ENCODE measurements at regions not wholly inside any gene's neighbourhood (a gene's known extent, or its start where the extent isn't known, plus 50 kb on each side); places are given as distances from the start of the nearest gene placed in this dataset.

DNA sequence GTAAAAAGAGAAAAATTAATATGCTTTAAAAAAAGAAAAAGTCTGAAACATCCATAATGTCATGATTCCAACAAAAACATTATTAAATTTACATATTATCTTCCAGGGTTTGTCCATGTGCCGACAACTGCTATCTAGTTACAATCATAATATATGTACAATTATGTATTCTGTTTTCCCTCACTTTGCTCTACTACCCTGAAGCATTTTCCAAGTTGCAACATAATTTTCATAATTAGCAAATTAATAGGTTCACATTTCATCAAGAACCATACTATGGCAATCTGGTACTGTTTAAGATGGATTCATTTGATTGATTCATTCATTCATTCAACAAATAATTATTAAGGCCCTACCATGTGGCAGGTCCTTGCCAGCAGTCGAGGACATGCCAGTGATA, 128.9 kb upstream of the LEF1 start:
- H3K36me3 Mint-ChIP-seq (ENCODE audit: low read depth), result peaks cover 3% of the 10 kb centered on the region
- no peak for DNase-seq (ENCODE audit: low spot score)
- H3K27me3 Mint-ChIP-seq (ENCODE audit: low read depth), result peaks cover 19% of the 10 kb centered on the region
- H3K9me3 Mint-ChIP-seq, result peaks cover 10% of the 10 kb centered on the region
- peaks cover 15% of the 10 kb centered on the region for H3K4me1 Mint-ChIP-seq (ENCODE audit: low read depth)
- H3K4me3 Mint-ChIP-seq, result no peak overlapping the region
- H3K27ac Mint-ChIP-seq, result no peak overlapping the region

DNA sequence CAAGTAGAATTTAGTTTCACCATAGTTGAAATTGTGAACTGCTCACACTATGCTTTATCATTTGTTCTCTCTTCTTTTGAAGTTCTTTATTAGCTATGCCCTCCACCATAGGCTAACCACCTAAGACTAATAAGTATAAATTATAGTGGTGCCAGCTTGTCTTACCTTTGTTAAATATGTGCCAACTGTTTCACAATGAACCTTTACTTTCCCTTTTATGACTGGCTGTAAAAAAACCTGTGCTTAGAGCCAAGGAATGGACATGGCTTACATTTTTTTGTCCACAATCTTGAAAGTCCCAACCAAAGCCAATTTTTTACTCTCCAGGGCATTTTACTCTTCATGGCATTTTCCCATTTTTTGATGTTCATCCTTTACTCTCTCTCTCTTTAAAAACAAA, 123.5 kb upstream of the LEF1 start:
- peaks cover 7% of the 10 kb centered on the region for H3K4me1 Mint-ChIP-seq (ENCODE audit: low read depth)
- H3K4me3 Mint-ChIP-seq, result no peak overlapping the region
- H3K27me3 Mint-ChIP-seq (ENCODE audit: low read depth), result peaks cover 18% of the 10 kb centered on the region
- no peaks in the 10 kb centered on the region for H3K36me3 Mint-ChIP-seq (ENCODE audit: low read depth)
- no peak for DNase-seq (ENCODE audit: low spot score)
- no peaks in the 10 kb centered on the region for H3K9me3 Mint-ChIP-seq
- H3K27ac Mint-ChIP-seq, result no peak overlapping the region

DNA sequence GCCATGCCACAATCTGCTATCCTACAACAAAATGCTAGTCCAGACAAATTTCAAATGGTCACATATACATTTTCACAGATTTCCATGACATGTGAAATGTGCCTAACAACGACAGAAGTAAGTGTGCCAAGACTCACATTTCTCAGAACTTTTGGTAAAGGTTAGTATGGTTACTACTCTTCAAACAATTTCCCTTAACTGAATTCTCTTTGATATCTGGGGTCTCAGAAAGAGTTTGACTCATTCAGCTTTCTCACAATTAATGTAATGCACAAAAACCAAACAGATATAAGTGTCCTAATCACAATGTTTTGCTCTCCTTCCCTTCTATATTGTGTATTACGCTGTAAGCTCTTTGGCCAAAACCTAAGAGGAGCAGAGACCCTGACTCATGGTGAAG, 122.4 kb upstream of the LEF1 start:
- H3K36me3 Mint-ChIP-seq (ENCODE audit: low read depth), result no peaks in the 10 kb centered on the region
- no peak for DNase-seq (ENCODE audit: low spot score)
- H3K4me1 Mint-ChIP-seq (ENCODE audit: low read depth), result peaks cover 7% of the 10 kb centered on the region
- no peaks in the 10 kb centered on the region for H3K9me3 Mint-ChIP-seq
- H3K4me3 Mint-ChIP-seq, result no peak overlapping the region
- peaks cover 13% of the 10 kb centered on the region for H3K27me3 Mint-ChIP-seq (ENCODE audit: low read depth)
- no peak overlapping the region for H3K27ac Mint-ChIP-seq

DNA sequence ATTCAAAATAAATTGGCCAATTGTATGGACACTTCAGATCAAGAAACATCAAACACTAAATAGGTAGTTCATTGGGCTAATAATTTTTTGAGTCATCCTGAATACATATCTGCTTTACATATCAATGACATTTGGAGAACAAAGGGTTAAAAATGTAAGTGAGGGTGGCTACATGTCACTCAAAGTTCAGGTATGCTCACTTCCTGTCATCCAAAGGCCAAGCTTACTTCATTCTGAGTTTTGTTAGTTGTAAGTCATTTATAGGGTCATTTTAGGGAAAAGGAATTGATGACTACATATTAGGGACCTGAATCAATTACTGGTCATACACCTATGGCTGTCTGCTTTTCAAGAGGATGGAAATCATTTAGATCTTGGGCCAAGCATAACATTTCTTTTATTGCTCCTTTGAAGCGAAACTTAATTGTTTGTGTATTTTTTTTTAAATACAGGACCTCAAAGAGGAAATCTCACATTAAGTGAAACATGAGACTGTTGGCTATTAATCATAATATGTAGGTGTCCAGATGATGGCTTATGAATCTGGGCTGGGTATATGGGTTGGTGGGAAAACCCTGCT, 119.2 kb upstream of the LEF1 start:
- Mint-ChIP-seq H3K27ac (no peak overlapping the region), H3K9me3 (no peaks in the 10 kb centered on the region), H3K4me3 (no peak overlapping the region), H3K4me1 (ENCODE audit: low read depth) (peaks cover 7% of the 10 kb centered on the region), H3K27me3 (ENCODE audit: low read depth) (peaks cover 5% of the 10 kb centered on the region), H3K36me3 (ENCODE audit: low read depth) (no peaks in the 10 kb centered on the region)
- no peak for DNase-seq (ENCODE audit: low spot score)

DNA sequence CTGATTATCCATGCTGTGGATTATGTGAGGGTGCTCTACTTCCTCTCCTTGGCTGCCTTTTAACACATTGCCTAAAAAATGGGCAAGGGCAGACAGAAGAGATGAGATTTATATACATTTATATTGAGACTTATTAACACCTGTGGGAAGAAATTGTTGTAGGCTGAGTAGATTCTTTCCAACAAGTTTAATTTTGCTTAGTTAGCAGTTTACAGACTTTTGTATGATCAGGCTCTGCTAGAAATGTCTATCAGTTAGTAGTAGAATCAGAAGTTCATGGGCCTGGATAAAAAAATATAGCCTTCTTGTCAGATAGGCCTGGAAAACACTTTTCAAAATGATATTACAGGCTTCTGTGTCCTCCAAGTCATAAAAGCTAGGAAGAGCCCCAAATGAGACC, 111.3 kb upstream of the LEF1 start:
- H3K27ac Mint-ChIP-seq, result no peak overlapping the region
- H3K36me3 Mint-ChIP-seq (ENCODE audit: low read depth), result no peaks in the 10 kb centered on the region
- H3K9me3 Mint-ChIP-seq, result peaks cover 5% of the 10 kb centered on the region
- H3K4me3 Mint-ChIP-seq, result no peak overlapping the region
- no peaks in the 10 kb centered on the region for H3K4me1 Mint-ChIP-seq (ENCODE audit: low read depth)
- DNase-seq (ENCODE audit: low spot score), result no peak
- H3K27me3 Mint-ChIP-seq (ENCODE audit: low read depth), result no peaks in the 10 kb centered on the region

DNA sequence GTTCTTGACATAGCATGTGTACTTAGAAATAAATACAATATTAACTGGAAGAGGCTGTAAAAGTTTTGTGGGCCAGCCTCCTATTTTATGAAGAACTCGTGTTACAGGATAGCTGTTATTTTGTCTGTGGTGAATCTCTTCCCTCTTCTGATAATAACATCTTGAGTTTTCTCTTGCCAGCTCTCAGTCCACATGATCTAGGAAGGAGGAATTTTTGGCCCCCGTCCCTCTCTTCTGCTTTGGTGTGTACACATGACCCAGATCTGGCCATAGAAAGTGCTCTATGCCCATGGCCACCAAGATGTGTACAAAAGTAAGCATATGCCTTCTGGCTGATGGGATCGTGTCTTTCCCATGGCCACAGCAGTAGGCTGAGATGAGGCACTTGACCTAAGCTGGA, 108.0 kb upstream of the LEF1 start:
- no peak overlapping the region for H3K4me3 Mint-ChIP-seq
- H3K4me1 Mint-ChIP-seq (ENCODE audit: low read depth), result peaks cover 2% of the 10 kb centered on the region
- H3K36me3 Mint-ChIP-seq (ENCODE audit: low read depth), result no peaks in the 10 kb centered on the region

DNA sequence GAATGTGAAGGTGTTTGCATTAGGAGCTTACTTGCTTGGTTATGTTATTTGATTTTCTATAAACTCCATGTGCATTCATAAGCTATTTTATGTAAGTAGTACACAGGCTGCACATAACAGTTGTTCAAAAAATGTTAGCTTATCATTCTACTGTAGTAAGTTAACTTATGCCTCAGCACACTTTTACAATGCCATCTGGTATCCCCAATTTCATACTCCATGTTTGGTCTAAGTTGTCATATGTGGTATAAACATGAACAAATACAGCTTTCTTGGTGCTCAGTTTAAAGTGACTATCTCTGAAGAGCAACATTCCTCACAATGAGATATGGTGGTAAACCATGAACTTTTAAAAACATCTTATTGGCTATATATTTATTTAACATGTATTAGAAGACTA, 104.3 kb upstream of the LEF1 start:
- H3K36me3 Mint-ChIP-seq (ENCODE audit: low read depth), result no peaks in the 10 kb centered on the region
- no peak overlapping the region for H3K4me3 Mint-ChIP-seq
- H3K27ac Mint-ChIP-seq, result no peak overlapping the region
- no peak for DNase-seq (ENCODE audit: low spot score)
- H3K27me3 Mint-ChIP-seq (ENCODE audit: low read depth), result no peaks in the 10 kb centered on the region
- H3K9me3 Mint-ChIP-seq, result no peaks in the 10 kb centered on the region
- peaks cover 4% of the 10 kb centered on the region for H3K4me1 Mint-ChIP-seq (ENCODE audit: low read depth)

More for the DNA sequence above, 108.0 kb upstream of the LEF1 start:
- Mint-ChIP-seq H3K9me3 (peaks cover 5% of the 10 kb centered on the region), H3K27ac (no peak overlapping the region), H3K27me3 (ENCODE audit: low read depth) (no peaks in the 10 kb centered on the region)
- no peak for DNase-seq (ENCODE audit: low spot score)

DNA sequence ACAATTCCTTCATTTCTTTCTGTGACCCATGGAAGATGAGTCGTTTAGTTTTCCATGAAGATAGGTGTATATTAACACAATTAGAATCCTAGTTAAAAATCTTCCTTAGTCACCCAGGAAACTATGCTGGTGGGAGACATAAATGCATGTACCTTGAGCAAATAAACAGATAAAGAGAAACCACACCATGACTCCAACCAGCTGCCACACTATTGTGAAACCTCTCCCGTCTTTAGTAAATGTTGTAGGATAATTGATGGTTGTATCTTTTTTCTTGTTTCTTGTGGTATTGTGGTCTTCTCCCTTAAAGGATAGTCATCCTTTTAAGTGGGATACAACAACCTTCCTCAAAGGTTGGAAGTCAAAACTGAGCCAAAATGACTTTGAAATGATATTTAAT, 103.8 kb upstream of the LEF1 start:
- no peak overlapping the region for H3K4me3 Mint-ChIP-seq
- no peaks in the 10 kb centered on the region for H3K27me3 Mint-ChIP-seq (ENCODE audit: low read depth)
- H3K36me3 Mint-ChIP-seq (ENCODE audit: low read depth), result no peaks in the 10 kb centered on the region
- DNase-seq (ENCODE audit: low spot score), result no peak
- no peak overlapping the region for H3K27ac Mint-ChIP-seq
- H3K9me3 Mint-ChIP-seq, result no peaks in the 10 kb centered on the region
- peaks cover 4% of the 10 kb centered on the region for H3K4me1 Mint-ChIP-seq (ENCODE audit: low read depth)

DNA sequence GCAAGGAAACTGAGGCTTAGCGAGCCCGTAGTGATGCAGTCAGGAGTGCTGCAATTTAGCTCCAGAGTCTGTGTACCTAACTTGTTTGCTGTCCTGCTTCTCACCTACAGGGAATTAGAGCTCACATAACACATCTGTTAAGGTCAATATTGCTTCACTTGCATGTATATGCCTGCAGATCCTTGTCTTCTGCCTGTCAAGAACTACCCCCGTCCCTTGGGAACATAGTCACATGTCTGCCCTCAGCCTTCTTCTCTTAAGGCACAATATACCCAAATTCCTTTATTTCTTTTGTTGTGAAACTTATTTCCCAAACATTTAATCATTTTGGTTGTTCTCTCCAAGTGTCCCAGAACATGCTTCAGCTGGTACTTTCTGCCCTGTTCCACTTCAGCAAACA, 103.3 kb upstream of the LEF1 start:
- no peaks in the 10 kb centered on the region for H3K9me3 Mint-ChIP-seq
- no peaks in the 10 kb centered on the region for H3K36me3 Mint-ChIP-seq (ENCODE audit: low read depth)
- no peak for DNase-seq (ENCODE audit: low spot score)
- H3K4me1 Mint-ChIP-seq (ENCODE audit: low read depth), result peaks cover 4% of the 10 kb centered on the region
- H3K27ac Mint-ChIP-seq, result no peak overlapping the region
- no peaks in the 10 kb centered on the region for H3K27me3 Mint-ChIP-seq (ENCODE audit: low read depth)
- no peak overlapping the region for H3K4me3 Mint-ChIP-seq

DNA sequence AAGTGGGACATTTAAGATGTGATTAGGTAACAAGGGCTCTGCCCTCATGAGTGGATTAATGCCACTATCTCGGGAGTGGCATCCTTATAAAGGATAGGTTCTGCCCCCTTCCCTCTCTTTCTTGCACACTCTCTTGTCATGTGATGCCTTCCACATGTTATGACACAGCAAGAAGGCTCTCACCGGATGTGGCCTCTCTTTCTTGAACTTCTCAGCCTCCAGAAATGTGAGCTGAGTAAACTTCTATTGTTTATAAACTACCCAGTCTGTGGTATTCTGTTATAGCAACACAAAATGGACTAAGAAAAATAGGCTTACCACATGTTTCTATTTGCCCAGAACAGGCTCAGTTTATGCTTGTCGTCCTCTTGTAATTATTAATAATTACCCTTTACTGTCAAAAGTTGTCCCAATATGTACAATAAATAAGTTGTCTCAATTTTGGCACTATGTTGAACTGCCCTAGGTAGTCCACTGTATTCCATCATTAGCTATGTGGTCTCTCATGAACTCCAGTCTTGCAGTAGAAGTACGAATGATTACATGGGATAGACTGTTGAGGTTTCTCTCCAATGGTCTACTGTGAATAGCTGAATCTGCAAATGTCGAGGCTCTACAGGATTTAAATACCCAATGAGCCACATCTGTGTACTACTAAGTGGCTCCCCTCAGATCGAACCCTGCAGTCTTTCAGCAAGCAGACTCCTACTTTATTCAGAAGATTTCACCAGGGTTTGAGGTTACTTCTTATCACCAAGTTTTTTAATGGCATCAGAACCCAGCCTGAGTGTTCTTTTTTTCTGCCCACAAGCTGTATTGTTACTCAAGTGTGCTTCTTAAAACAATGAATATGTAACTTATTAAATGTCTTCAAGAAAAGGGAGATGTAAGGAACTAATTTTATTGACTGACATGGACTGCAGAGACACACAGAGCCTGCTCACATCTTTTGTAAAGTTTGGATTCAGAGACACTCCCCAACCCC, 102.0 kb upstream of the LEF1 start:
- Mint-ChIP-seq H3K36me3 (ENCODE audit: low read depth) (no peaks in the 10 kb centered on the region), H3K27me3 (ENCODE audit: low read depth) (no peaks in the 10 kb centered on the region)

DNA sequence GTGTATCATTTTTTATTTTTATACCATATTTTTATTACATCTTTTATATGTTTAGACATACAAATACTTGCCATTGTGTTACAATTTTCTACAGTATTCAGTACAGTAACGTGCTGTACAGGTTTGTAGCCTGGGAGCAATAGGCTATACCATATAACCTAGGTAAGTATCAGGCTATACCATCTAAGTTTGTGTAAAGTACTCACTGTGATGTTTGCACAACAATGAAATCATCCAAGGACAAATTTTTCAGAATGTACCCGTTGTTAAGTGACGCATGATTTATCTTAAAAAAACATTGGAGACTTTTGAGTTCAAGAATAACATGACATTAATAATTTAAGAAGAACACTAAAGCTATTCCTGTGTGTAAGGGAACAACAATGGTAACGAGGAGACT, 96.0 kb upstream of the LEF1 start:
- Mint-ChIP-seq H3K27me3 (ENCODE audit: low read depth) (peaks cover 3% of the 10 kb centered on the region), H3K4me1 (ENCODE audit: low read depth) (no peaks in the 10 kb centered on the region), H3K27ac (no peak overlapping the region), H3K9me3 (no peaks in the 10 kb centered on the region), H3K36me3 (ENCODE audit: low read depth) (no peaks in the 10 kb centered on the region), H3K4me3 (no peak overlapping the region)
- DNase-seq (ENCODE audit: low spot score), result no peak

More for the DNA sequence above, 102.0 kb upstream of the LEF1 start:
- Mint-ChIP-seq H3K27ac (no peak overlapping the region), H3K4me1 (ENCODE audit: low read depth) (peaks cover 4% of the 10 kb centered on the region), H3K4me3 (no peak overlapping the region), H3K9me3 (no peaks in the 10 kb centered on the region)
- no peak for DNase-seq (ENCODE audit: low spot score)

DNA sequence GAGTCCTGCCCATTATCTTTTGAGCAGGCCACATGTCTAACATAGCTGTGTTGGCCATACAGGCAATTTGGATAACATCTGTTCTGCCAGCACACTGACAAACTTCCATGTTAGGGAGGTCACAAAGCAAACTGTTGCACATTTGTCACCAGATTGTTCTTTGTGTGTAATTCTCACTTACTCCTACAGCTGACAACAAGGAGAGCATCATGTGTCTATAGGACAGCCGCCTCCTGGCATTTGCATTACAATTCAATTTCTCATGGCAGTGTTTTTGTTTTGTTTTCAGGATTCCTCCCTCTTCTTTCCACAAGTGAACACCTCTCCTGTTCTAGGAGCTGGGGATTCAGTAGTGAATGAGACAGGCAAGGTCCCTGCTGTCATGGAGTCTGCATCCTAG, 94.3 kb upstream of the LEF1 start:
- peaks cover 3% of the 10 kb centered on the region for H3K27me3 Mint-ChIP-seq (ENCODE audit: low read depth)
- H3K4me1 Mint-ChIP-seq (ENCODE audit: low read depth), result no peaks in the 10 kb centered on the region
- no peak overlapping the region for H3K27ac Mint-ChIP-seq
- DNase-seq (ENCODE audit: low spot score), result no peak
- H3K4me3 Mint-ChIP-seq, result no peak overlapping the region
- no peaks in the 10 kb centered on the region for H3K36me3 Mint-ChIP-seq (ENCODE audit: low read depth)
- no peaks in the 10 kb centered on the region for H3K9me3 Mint-ChIP-seq

DNA sequence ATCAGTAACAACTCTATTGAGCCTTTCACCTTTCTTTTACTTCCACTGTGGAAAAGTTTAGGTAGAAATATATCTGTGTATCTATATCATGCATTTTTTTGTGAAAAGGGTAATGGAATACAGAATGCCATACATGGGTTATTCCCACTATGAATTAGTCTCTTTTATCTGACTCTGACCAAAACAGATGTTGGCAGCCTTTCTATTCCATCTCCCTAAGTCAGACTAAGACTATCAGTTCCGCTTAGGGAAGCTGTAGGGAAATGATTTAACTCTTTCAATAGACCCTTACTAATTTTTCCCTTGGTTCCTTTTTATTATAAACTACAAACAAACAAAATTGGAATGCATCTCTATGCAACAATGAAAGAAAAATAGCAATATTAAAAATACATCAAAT, 92.3 kb upstream of the LEF1 start:
- Mint-ChIP-seq H3K27ac (no peak overlapping the region), H3K27me3 (ENCODE audit: low read depth) (peaks cover 3% of the 10 kb centered on the region), H3K9me3 (no peaks in the 10 kb centered on the region), H3K36me3 (ENCODE audit: low read depth) (no peaks in the 10 kb centered on the region), H3K4me3 (no peak overlapping the region), H3K4me1 (ENCODE audit: low read depth) (no peaks in the 10 kb centered on the region)
- no peak for DNase-seq (ENCODE audit: low spot score)

DNA sequence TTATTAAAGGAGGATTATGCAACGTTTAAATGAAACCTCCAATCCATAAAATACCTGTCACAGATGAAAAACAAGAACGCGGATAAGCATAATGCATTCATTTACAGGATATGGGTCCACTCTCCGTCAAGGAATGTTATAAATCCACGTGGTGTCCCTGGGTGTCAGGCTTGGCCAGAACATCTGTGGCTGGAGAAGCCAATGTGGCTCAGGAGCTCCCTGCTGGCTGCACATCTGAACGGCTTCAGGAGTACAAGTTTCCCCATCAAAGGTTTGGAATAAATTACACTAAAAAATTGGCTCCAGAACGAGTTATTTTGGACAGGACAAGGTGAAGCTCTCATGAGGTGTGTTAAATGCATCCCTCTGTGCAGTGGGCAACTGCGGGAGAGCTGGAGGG, 87.8 kb upstream of the LEF1 start:
- no peak overlapping the region for H3K27ac Mint-ChIP-seq
- DNase-seq (ENCODE audit: low spot score), result no peak
- no peaks in the 10 kb centered on the region for H3K4me1 Mint-ChIP-seq (ENCODE audit: low read depth)
- no peaks in the 10 kb centered on the region for H3K9me3 Mint-ChIP-seq
- H3K4me3 Mint-ChIP-seq, result no peak overlapping the region
- peaks cover 2% of the 10 kb centered on the region for H3K27me3 Mint-ChIP-seq (ENCODE audit: low read depth)
- no peaks in the 10 kb centered on the region for H3K36me3 Mint-ChIP-seq (ENCODE audit: low read depth)

All from T-helper 2 cell treated with Interferon-gamma antibody and Interleukin-4, amounts not matched to agents 5 μg/mL and 100 μg/mL, for 36 hours (primary cell).